Spleen (tissue), 11 donors: ENCODE measurements at regions not wholly inside any gene's neighbourhood (a gene's known extent, or its start where the extent isn't known, plus 50 kb on each side); places are given as distances from the start of the nearest gene placed in this dataset.

Source experiments
- DNase-seq: peaks from one replicate; pipeline ENCODE4 v3.0.0-alpha.2; 2020
- H3K27ac ChIP-seq, 8 donors: fragments of 200-600 bp; sonication (generic) in 7 of 8; 1 replicate in 4 of 8; 2 replicates in 4 of 8; pipeline versions ENCODE4 v1.5.0 to v1.8.0; 2016 to 2021; ENCODE audit warnings: inconsistent platforms in 4 of 8, mild to moderate bottlenecking in 4 of 8, moderate library complexity in 1 of 8
- H3K27me3 ChIP-seq, 7 donors: fragments of 200-600 bp; sonication (generic) in 6 of 7; replicated peaks in 1 of 7; 1 replicate in 4 of 7; 2 replicates in 3 of 7; pipeline versions ENCODE4 v1.5.0 to v1.8.0; 2016 to 2021; ENCODE audit warnings: inconsistent platforms in 3 of 7, mild to moderate bottlenecking in 1 of 7
- H3K36me3 ChIP-seq, 6 donors: fragments of 200-600 bp; sonication (generic) in 5 of 6; 1 replicate in 4 of 6; 2 replicates in 2 of 6; pipeline versions ENCODE4 v1.5.0 to v1.8.0; 2016 to 2021; ENCODE audit warnings: inconsistent platforms in 2 of 6
- H3K4me1 ChIP-seq, 6 donors: fragments of 200-600 bp; sonication (generic) in 5 of 6; 1 replicate in 3 of 6; 2 replicates in 3 of 6; pipeline versions ENCODE4 v1.5.0 to v1.8.0; 2016 to 2021; ENCODE audit warnings: inconsistent platforms in 3 of 6
- H3K4me3 ChIP-seq, 8 donors: fragments of 200-600 bp; sonication (generic) in 7 of 8; 1 replicate in 4 of 8; 2 replicates in 4 of 8; pipeline versions ENCODE4 v1.5.0 to v1.8.0; 2016 to 2021; ENCODE audit warnings: inconsistent platforms in 4 of 8, mild to moderate bottlenecking in 4 of 8, moderate library complexity in 2 of 8
- H3K9me3 ChIP-seq, 8 donors: fragments of 200-600 bp; sonication (generic) in 7 of 8; 1 replicate in 4 of 8; 2 replicates in 4 of 8; pipeline versions ENCODE4 v1.5.0 to v1.8.0; 2016 to 2021; ENCODE audit warnings: inconsistent platforms in 4 of 8
- CTCF ChIP-seq, 11 experiments: fragments of 200-600 bp in 7 of 11; fragments of 450-650 bp in 4 of 11; sonication (generic) in 4 of 11; IDR thresholded peaks in 8 of 11; conservative IDR thresholded peaks in 3 of 11; 1 replicate in 7 of 11; 2 replicates in 4 of 11; pipeline versions ENCODE4 v1.4.0 to v1.8.0; 2016 to 2021; ENCODE audit warnings: antibody characterized with exemption in 11 of 11, inconsistent platforms in 4 of 11, mild to moderate bottlenecking in 1 of 11
- POLR2A ChIP-seq, 3 donors: fragments of 450-650 bp; IDR thresholded peaks; one replicate each; pipeline ENCODE4 v1.5.1; 2017; ENCODE audit warnings: antibody characterized with exemption in 3 of 3, mild to moderate bottlenecking in 1 of 3
- POLR2AphosphoS5 ChIP-seq, 3 donors: sonication (generic); formaldehyde crosslinking; IDR thresholded peaks; one replicate each; pipeline ENCODE4 v1.5.1; 2017; ENCODE audit warnings: antibody characterized with exemption in 3 of 3
- WGBS, 5 donors: extraction: QIAGEN DNeasy Blood & Tissue Kit in 3 of 5; methylation state at CpG; one replicate each; pipeline versions ENCODE4 v1.1.5 to v1.1.7; 2013 to 2018; 5-methylcytosine and 5-hydroxymethylcytosine counted together
- intact Hi-C: fragments of 100-400 bp; cut with DNase I; formaldehyde crosslinking; loops from one replicate; pipeline ENCODE4 v1.15.0; 2023; ENCODE audit warnings: low total_unique reads
- donor health status: healthy with polysubstance abuse.
- donor health status: DM: no; HTN: no; CAD: no; lungs with moderate emphysema.
- donor health status: DM: no; HTN: no; CAD: no.
- donor health status: Bipolar disorder and iron deficiency.
- donor health status: healthy.
- donor health status: DM: no; HTN: no; CAD: no.
- donor health status: DM: yes; HTN: yes; CAD: no.

- intact Hi-C loops = no loop called here
- Histone ChIP-seq H3K27me3 (no peaks in the 10 kb centered on the region), H3K4me3 (no peak overlapping the region), H3K27ac (no peak overlapping the region), H3K36me3 (no peaks in the 10 kb centered on the region), H3K4me1 (no peaks in the 10 kb centered on the region), H3K9me3 (peaks cover 0 to under 1% (median 0%) of the 10 kb centered on the region in 8 donors)
- DNase-seq = no peak
- TF ChIP-seq POLR2AphosphoS5 (IDR thresholded peaks at IDR 0.05) (no peak), POLR2A (IDR thresholded peaks at IDR 0.05) (no peak), CTCF (IDR thresholded peaks at IDR 0.05 in 8 of 11, conservative IDR thresholded peaks at IDR 0.05 in 3 of 11) (no peak)
- WGBS, 5 donors = 48 to 85% (median 72%) methylated on average over 2 of the region's 2 CpGs
Measured at GRCh38 chr4:143036443-143036842, 148.3 kb upstream of the USP38 start.

- H3K36me3 ChIP-seq = no peaks in the 10 kb centered on the region
- intact Hi-C loops = no loop called here
- no peaks in the 10 kb centered on the region for H3K4me1 ChIP-seq
- TF ChIP-seq POLR2A (IDR thresholded peaks at IDR 0.05) (no peak), POLR2AphosphoS5 (IDR thresholded peaks at IDR 0.05) (no peak), CTCF (IDR thresholded peaks at IDR 0.05 in 8 of 11, conservative IDR thresholded peaks at IDR 0.05 in 3 of 11) (no peak)
- H3K9me3 ChIP-seq = no peaks in the 10 kb centered on the region
- H3K4me3 ChIP-seq = no peak overlapping the region
- 84 to 97% (median 85%) methylated on average over 3 to 4 of the region's 4 CpGs for WGBS, 5 donors
- no peaks in the 10 kb centered on the region for H3K27me3 ChIP-seq
- no peak for DNase-seq
- H3K27ac ChIP-seq = no peak overlapping the region
Measured at GRCh38 chr4:143046454-143046853, 138.3 kb upstream of the USP38 start.

GRCh38 chr4:143046906-143047305, 137.8 kb upstream of the USP38 start:
- intact Hi-C loops = no loop called here
- no peaks in the 10 kb centered on the region for H3K4me1 ChIP-seq
- TF ChIP-seq POLR2AphosphoS5 (IDR thresholded peaks at IDR 0.05) (no peak), POLR2A (IDR thresholded peaks at IDR 0.05) (no peak), CTCF (IDR thresholded peaks at IDR 0.05 in 8 of 11, conservative IDR thresholded peaks at IDR 0.05 in 3 of 11) (no peak)

GRCh38 chr4:143054971-143055370, 129.7 kb upstream of the USP38 start:
- no peak for DNase-seq
- no peak overlapping the region for H3K27ac ChIP-seq
- intact Hi-C loops = no loop called here
- H3K9me3 ChIP-seq = peaks cover 0 to 5% (median 0%) of the 10 kb centered on the region in 8 donors
- no peak overlapping the region for H3K4me3 ChIP-seq
- peaks cover 0 to 7% (median 0%) of the 10 kb centered on the region in 6 donors for H3K4me1 ChIP-seq
- WGBS, 5 donors = 0 to 89% (median 3%) methylated on average over 1 of the region's 1 CpG
- no peaks in the 10 kb centered on the region for H3K36me3 ChIP-seq
- TF ChIP-seq POLR2AphosphoS5 (IDR thresholded peaks at IDR 0.05) = no peak
- no peak for TF ChIP-seq POLR2A (IDR thresholded peaks at IDR 0.05)
- no peak for TF ChIP-seq CTCF (IDR thresholded peaks at IDR 0.05 in 8 of 11, conservative IDR thresholded peaks at IDR 0.05 in 3 of 11)
- no peaks in the 10 kb centered on the region for H3K27me3 ChIP-seq

More at GRCh38 chr4:143046906-143047305, 137.8 kb upstream of the USP38 start:
- H3K27ac ChIP-seq = no peak overlapping the region
- H3K36me3 ChIP-seq = no peaks in the 10 kb centered on the region
- WGBS, 5 donors = 73 to 87% (median 86%) methylated on average over 4 of the region's 4 CpGs
- H3K27me3 ChIP-seq = no peaks in the 10 kb centered on the region
- no peak for DNase-seq
- no peaks in the 10 kb centered on the region for H3K9me3 ChIP-seq
- H3K4me3 ChIP-seq = no peak overlapping the region
